IgD-negative memory B cell (primary cell): ENCODE measurements at regions not wholly inside any gene's neighbourhood (a gene's known extent, or its start where the extent isn't known, plus 50 kb on each side); places are given as distances from the start of the nearest gene placed in this dataset.

Source experiments
- H3K27ac Mint-ChIP-seq, 3 donors: one replicate each; pipeline ENCODE4 v1.8.0; 2020 to 2022; ENCODE audit warnings: mild to moderate bottlenecking in 3 of 3, mixed read lengths in 3 of 3, moderate library complexity in 1 of 3
- H3K27me3 Mint-ChIP-seq: one replicate; pipeline ENCODE4 v1.8.0; 2021; ENCODE audit warnings: mixed read lengths
- H3K36me3 Mint-ChIP-seq: one replicate; pipeline ENCODE4 v1.8.0; 2020; ENCODE audit warnings: mild to moderate bottlenecking, mixed read lengths
- H3K4me1 Mint-ChIP-seq, 3 donors: one replicate each; pipeline ENCODE4 v1.8.0; 2020 to 2022; ENCODE audit warnings: mixed read lengths in 3 of 3, mild to moderate bottlenecking in 1 of 3
- H3K4me3 Mint-ChIP-seq, 4 donors: one replicate each; pipeline ENCODE4 v1.8.0; 2020 to 2022; ENCODE audit warnings: mild to moderate bottlenecking in 4 of 4, mixed read lengths in 4 of 4, moderate library complexity in 3 of 4
- H3K9me3 Mint-ChIP-seq, 3 donors: one replicate each; pipeline ENCODE4 v1.8.0; 2020 to 2021; ENCODE audit warnings: mixed read lengths in 3 of 3, mild to moderate bottlenecking in 1 of 3

- H3K4me3 Mint-ChIP-seq, result no peak overlapping the region
These were observed 465.8 kb downstream of the NAF1 start for GRCh38 chr4:162700815-162701361.

DNA sequence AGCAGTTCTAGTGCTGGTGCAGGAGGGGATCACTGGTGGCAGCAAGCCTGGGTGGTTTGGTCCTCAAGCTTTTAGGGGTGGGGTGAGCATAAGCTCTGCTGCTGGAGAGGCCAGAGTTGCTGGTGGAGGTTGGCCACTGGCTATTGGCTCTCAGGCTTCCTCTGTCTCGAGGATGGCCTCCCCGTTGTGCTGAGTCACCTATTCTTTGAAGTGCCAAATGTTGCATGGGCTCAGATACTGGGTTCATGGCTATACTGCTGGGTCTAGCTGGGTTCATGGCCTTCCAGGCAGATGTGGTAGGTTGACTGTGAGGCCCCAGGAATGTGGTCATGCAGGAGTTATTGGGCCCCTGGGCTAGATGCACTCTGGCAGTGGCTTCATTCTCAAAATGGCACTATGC, 466.3 kb downstream of the NAF1 start:
- H3K36me3 Mint-ChIP-seq, result no peaks in the 10 kb centered on the region
- H3K9me3 Mint-ChIP-seq, result peaks cover 0 to 5% (median 2%) of the 10 kb centered on the region in 3 donors
- H3K4me1 Mint-ChIP-seq, result peaks cover 0 to 3% (median 0%) of the 10 kb centered on the region in 3 donors
- no peak overlapping the region for H3K4me3 Mint-ChIP-seq
- H3K27ac Mint-ChIP-seq, result no peak overlapping the region
- H3K27me3 Mint-ChIP-seq, result peaks cover 3% of the 10 kb centered on the region

More at GRCh38 chr4:162700815-162701361, 465.8 kb downstream of the NAF1 start:
- no peaks in the 10 kb centered on the region for H3K36me3 Mint-ChIP-seq
- no peak overlapping the region for H3K27ac Mint-ChIP-seq
- H3K27me3 Mint-ChIP-seq, result peaks cover 3% of the 10 kb centered on the region
- H3K4me1 Mint-ChIP-seq, result peaks cover 0 to 3% (median 0%) of the 10 kb centered on the region in 3 donors
- H3K9me3 Mint-ChIP-seq, result peaks cover 0 to 3% (median 2%) of the 10 kb centered on the region in 3 donors

- Mint-ChIP-seq H3K4me3 (no peak overlapping the region), H3K4me1 (peaks cover 0 to 3% (median 0%) of the 10 kb centered on the region in 3 donors), H3K27ac (no peak overlapping the region), H3K27me3 (peaks cover 3% of the 10 kb centered on the region), H3K9me3 (peaks cover 0 to 6% (median 2%) of the 10 kb centered on the region in 3 donors), H3K36me3 (no peaks in the 10 kb centered on the region)
These were observed 467.1 kb downstream of the NAF1 start for GRCh38 chr4:162699629-162700028.

DNA sequence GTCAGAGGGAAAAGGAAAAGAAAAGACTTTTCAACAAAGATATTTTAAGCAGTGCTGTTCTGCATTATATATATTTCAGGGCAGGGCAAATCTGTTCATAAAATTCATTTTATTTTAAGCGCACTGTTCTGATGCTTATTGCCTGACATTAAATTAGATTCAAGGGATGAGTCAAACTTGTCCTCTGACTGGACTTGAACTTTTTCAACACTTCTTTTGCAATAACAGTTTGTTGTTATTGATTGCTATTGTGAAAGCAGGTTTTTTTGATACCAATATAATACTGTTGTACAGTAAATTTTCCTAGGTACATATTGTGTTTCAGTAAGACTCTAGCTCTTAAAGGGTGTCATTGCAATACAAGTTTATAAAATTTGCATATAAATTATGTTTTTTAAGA, 481.3 kb downstream of the NAF1 start:
- H3K9me3 Mint-ChIP-seq, result peaks cover 0 to 3% (median 0%) of the 10 kb centered on the region in 3 donors
- no peaks in the 10 kb centered on the region for H3K4me1 Mint-ChIP-seq
- H3K36me3 Mint-ChIP-seq, result no peaks in the 10 kb centered on the region
- H3K4me3 Mint-ChIP-seq, result no peak overlapping the region
- H3K27ac Mint-ChIP-seq, result no peak overlapping the region
- no peaks in the 10 kb centered on the region for H3K27me3 Mint-ChIP-seq

GRCh38 chr4:162684998-162685397, 481.7 kb downstream of the NAF1 start:
- Mint-ChIP-seq H3K4me1 (no peaks in the 10 kb centered on the region), H3K27ac (no peak overlapping the region), H3K36me3 (no peaks in the 10 kb centered on the region), H3K9me3 (peaks cover 0 to 3% (median 0%) of the 10 kb centered on the region in 3 donors), H3K4me3 (no peak overlapping the region), H3K27me3 (no peaks in the 10 kb centered on the region)

- Mint-ChIP-seq H3K27me3 (no peaks in the 10 kb centered on the region), H3K27ac (no peak overlapping the region), H3K36me3 (no peaks in the 10 kb centered on the region), H3K4me3 (no peak overlapping the region), H3K9me3 (peaks cover 0 to 3% (median 0%) of the 10 kb centered on the region in 3 donors), H3K4me1 (no peaks in the 10 kb centered on the region)
These were observed 482.4 kb downstream of the NAF1 start for GRCh38 chr4:162684371-162684700.

DNA sequence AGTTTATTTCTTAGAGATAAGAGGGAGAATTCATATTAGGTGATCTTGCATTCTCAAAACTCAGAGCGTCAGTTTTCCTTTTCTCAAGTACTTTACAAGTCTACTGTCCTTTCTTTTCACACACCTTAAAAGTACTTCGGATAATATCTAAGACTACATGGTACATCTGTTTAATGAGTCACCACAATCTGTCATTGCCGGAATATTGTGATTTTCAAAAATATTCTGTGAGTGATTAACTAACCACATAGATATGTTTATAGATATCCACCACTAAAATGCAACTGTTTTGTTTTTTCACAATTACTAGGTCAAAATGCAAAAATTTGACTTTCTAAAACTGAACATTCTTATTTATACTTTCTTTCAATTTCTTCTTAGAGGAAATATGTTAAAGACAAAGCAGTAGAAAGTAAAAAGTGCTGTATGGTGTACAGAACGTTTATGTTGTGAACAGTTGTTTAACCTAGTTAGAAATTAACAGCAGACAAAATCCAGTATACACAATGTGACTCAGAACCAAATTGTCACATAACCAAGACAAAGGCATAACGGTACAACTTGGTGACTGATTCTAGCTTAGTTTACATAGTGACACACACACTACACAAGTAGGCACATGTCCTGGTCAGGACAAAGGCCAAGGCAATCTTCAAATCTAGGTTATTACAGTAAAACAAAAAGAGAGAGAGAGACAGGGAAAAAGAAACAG, 482.9 kb downstream of the NAF1 start:
- Mint-ChIP-seq H3K4me3 (no peak overlapping the region), H3K4me1 (no peaks in the 10 kb centered on the region), H3K9me3 (peaks cover 0 to 3% (median 2%) of the 10 kb centered on the region in 3 donors)

GRCh38 chr4:162682651-162683050, 484.0 kb downstream of the NAF1 start:
- Mint-ChIP-seq H3K4me3 (no peak overlapping the region), H3K27ac (no peak overlapping the region), H3K27me3 (no peaks in the 10 kb centered on the region), H3K9me3 (peaks cover 0 to 4% (median 2%) of the 10 kb centered on the region in 3 donors), H3K36me3 (no peaks in the 10 kb centered on the region), H3K4me1 (no peaks in the 10 kb centered on the region)

More for the DNA sequence above, 482.9 kb downstream of the NAF1 start:
- H3K27ac Mint-ChIP-seq, result no peak overlapping the region
- no peaks in the 10 kb centered on the region for H3K27me3 Mint-ChIP-seq
- no peaks in the 10 kb centered on the region for H3K36me3 Mint-ChIP-seq

DNA sequence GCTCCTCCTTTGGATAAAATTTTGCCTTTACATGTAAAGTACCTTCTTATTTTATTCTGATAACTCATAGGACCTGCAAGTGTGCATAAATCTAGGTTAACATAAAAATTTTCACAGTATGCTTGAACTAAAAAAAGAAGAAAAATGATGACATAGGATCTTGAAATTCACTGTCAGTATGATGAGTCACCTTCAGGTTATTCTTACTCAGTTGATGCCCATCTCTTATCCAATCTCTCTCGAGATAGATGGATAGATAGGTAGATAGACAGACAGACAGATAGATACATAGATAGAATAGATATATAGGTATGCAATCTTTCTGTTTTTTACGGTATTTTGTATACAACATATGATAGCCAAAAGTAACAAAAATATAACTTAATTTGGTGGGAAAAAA, 485.5 kb downstream of the NAF1 start:
- Mint-ChIP-seq H3K4me1 (no peaks in the 10 kb centered on the region), H3K36me3 (no peaks in the 10 kb centered on the region), H3K27me3 (no peaks in the 10 kb centered on the region), H3K9me3 (peaks cover 0 to 4% (median 2%) of the 10 kb centered on the region in 3 donors), H3K27ac (no peak overlapping the region), H3K4me3 (no peak overlapping the region)

- H3K27ac Mint-ChIP-seq, result no peak overlapping the region
- H3K36me3 Mint-ChIP-seq, result no peaks in the 10 kb centered on the region
- no peaks in the 10 kb centered on the region for H3K27me3 Mint-ChIP-seq
- peaks cover 0 to 5% (median 4%) of the 10 kb centered on the region in 3 donors for H3K9me3 Mint-ChIP-seq
- no peaks in the 10 kb centered on the region for H3K4me1 Mint-ChIP-seq
- no peak overlapping the region for H3K4me3 Mint-ChIP-seq
These were observed 491.0 kb downstream of the NAF1 start for GRCh38 chr4:162675661-162676060.

DNA sequence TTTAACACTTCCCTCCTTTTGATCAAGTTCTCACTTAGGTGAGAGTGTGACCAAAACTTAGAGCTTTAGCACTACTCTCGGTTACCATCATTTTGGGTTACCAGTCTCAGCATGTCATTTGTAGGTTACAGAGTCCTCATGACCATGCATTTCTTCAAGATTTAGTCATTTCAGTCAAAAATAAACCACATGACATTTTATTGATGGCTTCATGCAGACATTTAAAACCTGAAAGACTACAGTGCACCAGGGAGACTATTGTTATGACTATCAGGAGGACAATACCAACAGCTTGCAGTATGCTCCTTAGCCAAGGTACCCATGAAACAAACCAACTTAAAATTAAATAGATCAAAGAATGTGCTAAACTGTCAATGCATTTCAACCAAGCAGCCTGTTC, 498.1 kb upstream of the FSTL5 start:
- Mint-ChIP-seq H3K27me3 (no peaks in the 10 kb centered on the region), H3K4me1 (no peaks in the 10 kb centered on the region)

GRCh38 chr4:162659716-162660115, 495.9 kb upstream of the FSTL5 start:
- Mint-ChIP-seq H3K27ac (no peak overlapping the region), H3K4me1 (no peaks in the 10 kb centered on the region), H3K9me3 (peaks cover 0 to 6% (median 0%) of the 10 kb centered on the region in 3 donors), H3K4me3 (no peak overlapping the region), H3K36me3 (no peaks in the 10 kb centered on the region), H3K27me3 (no peaks in the 10 kb centered on the region)

More for the DNA sequence above, 498.1 kb upstream of the FSTL5 start:
- no peak overlapping the region for H3K27ac Mint-ChIP-seq
- no peaks in the 10 kb centered on the region for H3K36me3 Mint-ChIP-seq
- H3K9me3 Mint-ChIP-seq, result peaks cover 0 to 5% (median 0%) of the 10 kb centered on the region in 3 donors
- no peak overlapping the region for H3K4me3 Mint-ChIP-seq

GRCh38 chr4:162657966-162658365, 494.2 kb upstream of the FSTL5 start:
- Mint-ChIP-seq H3K4me1 (no peaks in the 10 kb centered on the region), H3K27me3 (no peaks in the 10 kb centered on the region), H3K36me3 (no peaks in the 10 kb centered on the region), H3K27ac (no peak overlapping the region), H3K9me3 (peaks cover 0 to 3% (median 2%) of the 10 kb centered on the region in 3 donors), H3K4me3 (no peak overlapping the region)

GRCh38 chr4:162650166-162650565, 486.4 kb upstream of the FSTL5 start:
- H3K4me3 Mint-ChIP-seq, result no peak overlapping the region
- H3K9me3 Mint-ChIP-seq, result peaks cover 0 to 4% (median 2%) of the 10 kb centered on the region in 3 donors
- H3K27me3 Mint-ChIP-seq, result peaks cover 1% of the 10 kb centered on the region
- no peaks in the 10 kb centered on the region for H3K4me1 Mint-ChIP-seq
- no peaks in the 10 kb centered on the region for H3K36me3 Mint-ChIP-seq
- no peak overlapping the region for H3K27ac Mint-ChIP-seq

GRCh38 chr4:162645381-162645780, 481.6 kb upstream of the FSTL5 start:
- H3K27ac Mint-ChIP-seq, result no peak overlapping the region
- no peaks in the 10 kb centered on the region for H3K36me3 Mint-ChIP-seq
- H3K4me3 Mint-ChIP-seq, result no peak overlapping the region
- no peaks in the 10 kb centered on the region for H3K4me1 Mint-ChIP-seq
- H3K9me3 Mint-ChIP-seq, result peaks cover 0 to 2% (median under 1%) of the 10 kb centered on the region in 3 donors
- peaks cover 1% of the 10 kb centered on the region for H3K27me3 Mint-ChIP-seq

DNA sequence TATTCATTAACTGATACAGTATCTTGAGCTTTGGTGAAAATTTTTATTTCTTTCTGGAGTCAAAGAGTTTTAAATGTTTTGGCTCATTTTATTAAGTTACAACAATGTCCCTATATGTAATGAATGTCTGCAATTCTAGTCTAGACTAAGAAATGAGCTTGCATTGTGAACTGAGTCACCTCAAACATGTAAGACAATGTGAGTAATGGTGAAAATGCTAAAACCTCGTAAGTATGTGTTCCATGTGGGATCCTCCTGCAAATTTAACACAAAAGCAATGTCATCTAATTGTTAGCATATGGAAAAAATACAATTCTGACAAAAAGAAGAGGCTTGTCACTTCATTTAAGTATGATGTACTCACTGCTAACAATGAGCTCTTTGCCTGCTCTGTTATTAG, 480.5 kb upstream of the FSTL5 start:
- no peak overlapping the region for H3K4me3 Mint-ChIP-seq
- H3K27ac Mint-ChIP-seq, result no peak overlapping the region
- no peaks in the 10 kb centered on the region for H3K4me1 Mint-ChIP-seq
- peaks cover 0 to 2% (median 0%) of the 10 kb centered on the region in 3 donors for H3K9me3 Mint-ChIP-seq
- peaks cover 1% of the 10 kb centered on the region for H3K27me3 Mint-ChIP-seq
- H3K36me3 Mint-ChIP-seq, result no peaks in the 10 kb centered on the region
